CD4-positive, alpha-beta T cell treated with Interleukin-1 beta for 1 hour (primary cell): ENCODE measurements at regions not wholly inside any gene's neighbourhood (a gene's known extent, or its start where the extent isn't known, plus 50 kb on each side); places are given as distances from the start of the nearest gene placed in this dataset.

Experiments used
- DNase-seq, 2 donors: peaks; one replicate each; pipeline ENCODE4 v3.0.0-alpha.2; 2020 to 2022

- DNase-seq: no peak
These were observed 76.5 kb upstream of the CTTNBP2NL start for GRCh38 chr1:112319371-112320040.

GRCh38 chr1:112320058-112320457 is 76.0 kb upstream of the CTTNBP2NL start:
- DNase-seq: no peak

- DNase-seq: no peak
These were observed 74.0 kb upstream of the CTTNBP2NL start for GRCh38 chr1:112322018-112322417.

- no peak for DNase-seq
These were observed 72.9 kb upstream of the CTTNBP2NL start for GRCh38 chr1:112322983-112323678.

GRCh38 chr1:112325504-112325903 is 70.5 kb upstream of the CTTNBP2NL start:
- DNase-seq: no peak

- no peak for DNase-seq
These were observed 67.4 kb upstream of the CTTNBP2NL start for GRCh38 chr1:112328600-112328999.

- DNase-seq: no peak
These were observed 63.6 kb upstream of the CTTNBP2NL start for GRCh38 chr1:112332176-112333150.

GRCh38 chr1:112335351-112335750 is 60.7 kb upstream of the CTTNBP2NL start:
- no peak for DNase-seq

GRCh38 chr1:112337028-112337531 is 58.9 kb upstream of the CTTNBP2NL start:
- peak in 1 of 2 donors; percentile 2 for DNase-seq

GRCh38 chr1:112341986-112342385 is 54.0 kb upstream of the CTTNBP2NL start:
- DNase-seq: no peak

GRCh38 chr1:112342558-112342957 is 53.5 kb upstream of the CTTNBP2NL start:
- no peak for DNase-seq

- DNase-seq: peak in 1 of 2 donors; percentile 8
These were observed 51.1 kb upstream of the CTTNBP2NL start for GRCh38 chr1:112344754-112345423.
